ENCODE measurements at regions not wholly inside any gene's neighbourhood (a gene's known extent, or its start where the extent isn't known, plus 50 kb on each side); places are given as distances from the start of the nearest gene placed in this dataset.

DNA sequence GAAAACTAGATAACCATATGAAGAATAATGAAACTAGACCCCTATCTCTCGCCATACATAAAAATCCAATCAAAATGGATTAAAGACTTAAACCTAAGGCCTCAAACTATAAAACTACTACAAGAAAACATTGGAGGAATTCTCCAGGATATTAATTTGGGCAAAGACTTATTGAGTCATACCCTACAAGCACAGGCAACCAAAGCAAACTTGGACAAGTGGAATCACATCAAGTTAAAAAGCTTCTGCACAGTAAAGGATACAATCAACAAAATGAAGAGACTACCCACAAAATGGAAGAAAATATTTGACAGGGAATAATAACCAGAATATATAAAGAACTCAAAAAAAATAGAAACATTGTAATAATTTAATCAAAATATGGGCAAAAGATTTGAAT lies 505.4 kb downstream of the KCNT2 start:
- ChIA-PET CTCF (no interaction called here), POLR2A (no interaction called here)
- Histone ChIP-seq H3K9me3 (no peaks in the 10 kb centered on the region), H3K27ac (no peak overlapping the region), H3K4me1 (no peaks in the 10 kb centered on the region), H3K4me2 (no peak overlapping the region), H3K4me3 (no peak overlapping the region)
- DNase-seq (ENCODE audit: low read depth in 1 of 2, low spot score in 1 of 2) (no peak), FAIRE-seq (no peak), ATAC-seq (no peak)
- whole genome bisulfite sequencing (ENCODE audit: missing lambda C conversion rate), result 6% methylated on average over 1 of the region's 1 CpG
- TF ChIP-seq, protein P1, sequence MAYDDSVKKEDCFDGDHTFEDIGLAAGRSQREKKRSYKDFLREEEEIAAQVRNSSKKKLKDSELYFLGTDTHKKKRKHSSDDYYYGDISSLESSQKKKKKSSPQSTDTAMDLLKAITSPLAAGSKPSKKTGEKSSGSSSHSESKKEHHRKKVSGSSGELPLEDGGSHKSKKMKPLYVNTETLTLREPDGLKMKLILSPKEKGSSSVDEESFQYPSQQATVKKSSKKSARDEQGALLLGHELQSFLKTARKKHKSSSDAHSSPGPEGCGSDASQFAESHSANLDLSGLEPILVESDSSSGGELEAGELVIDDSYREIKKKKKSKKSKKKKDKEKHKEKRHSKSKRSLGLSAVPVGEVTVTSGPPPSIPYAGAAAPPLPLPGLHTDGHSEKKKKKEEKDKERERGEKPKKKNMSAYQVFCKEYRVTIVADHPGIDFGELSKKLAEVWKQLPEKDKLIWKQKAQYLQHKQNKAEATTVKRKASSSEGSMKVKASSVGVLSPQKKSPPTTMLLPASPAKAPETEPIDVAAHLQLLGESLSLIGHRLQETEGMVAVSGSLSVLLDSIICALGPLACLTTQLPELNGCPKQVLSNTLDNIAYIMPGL (CRISPR knock-in tag; IDR thresholded peaks at IDR 0.05; ENCODE audit: borderline replicate concordance), result no peak
- TF ChIP-seq ESRRA (IDR thresholded peaks at IDR 0.05; ENCODE audit: borderline replicate concordance, low read length) (no peak), MYC (IDR thresholded peaks at IDR 0.05; ENCODE audit: borderline replicate concordance, low read length) (no peak), RAD21 (conservative IDR thresholded peaks at IDR 0.05 in 1 of 2, IDR thresholded peaks at IDR 0.05 in 1 of 2) (no peak), RNF2 (IDR thresholded peaks at IDR 0.05; ENCODE audit: borderline replicate concordance, low read depth) (no peak), KDM1A (IDR thresholded peaks at IDR 0.05; ENCODE audit: low read depth) (no peak)
- TF ChIP-seq, protein P2, sequence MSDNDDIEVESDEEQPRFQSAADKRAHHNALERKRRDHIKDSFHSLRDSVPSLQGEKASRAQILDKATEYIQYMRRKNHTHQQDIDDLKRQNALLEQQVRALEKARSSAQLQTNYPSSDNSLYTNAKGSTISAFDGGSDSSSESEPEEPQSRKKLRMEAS (IDR thresholded peaks at IDR 0.05), result no peak

DNA sequence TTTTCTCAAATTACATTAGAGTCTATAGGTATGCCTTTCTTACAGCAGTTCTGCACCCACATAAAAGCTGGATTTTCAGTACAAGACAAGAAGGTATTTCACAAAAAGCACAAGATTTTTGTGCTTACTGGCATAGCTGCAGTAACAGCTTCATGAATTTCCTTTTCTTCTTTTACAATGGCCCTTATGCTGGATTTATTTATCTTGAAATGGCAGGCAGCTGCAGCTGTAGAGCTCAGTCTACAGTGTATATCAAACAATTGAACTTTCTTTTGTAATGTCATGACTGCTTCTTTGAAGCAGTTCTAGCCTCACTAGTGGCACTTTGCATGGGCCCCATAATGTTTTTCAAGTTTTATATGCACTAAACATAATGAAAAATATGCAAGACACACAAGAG lies 510.2 kb downstream of the KCNT2 start:
- Histone ChIP-seq H3K4me1 (no peaks in the 10 kb centered on the region), H3K4me2 (no peak overlapping the region), H3K4me3 (no peak overlapping the region), H3K9me3 (no peaks in the 10 kb centered on the region), H3K27ac (no peak overlapping the region)
- no peak for ATAC-seq
- FAIRE-seq, result no peak
- CTCF ChIA-PET, result no interaction called here
- TF ChIP-seq MAFK (IDR thresholded peaks at IDR 0.05; ENCODE audit: partially characterized antibody) (no peak), EHMT2 (IDR thresholded peaks at IDR 0.05; ENCODE audit: low read depth) (no peak), MAZ (IDR thresholded peaks at IDR 0.05; ENCODE audit: borderline replicate concordance, low read depth, low read length) (no peak), ZSCAN20 (CRISPR knock-in tag; IDR thresholded peaks at IDR 0.05) (no peak)
- POLR2A ChIA-PET, result no interaction called here
- no peak for DNase-seq (ENCODE audit: low read depth in 1 of 2, low spot score in 1 of 2)

DNA sequence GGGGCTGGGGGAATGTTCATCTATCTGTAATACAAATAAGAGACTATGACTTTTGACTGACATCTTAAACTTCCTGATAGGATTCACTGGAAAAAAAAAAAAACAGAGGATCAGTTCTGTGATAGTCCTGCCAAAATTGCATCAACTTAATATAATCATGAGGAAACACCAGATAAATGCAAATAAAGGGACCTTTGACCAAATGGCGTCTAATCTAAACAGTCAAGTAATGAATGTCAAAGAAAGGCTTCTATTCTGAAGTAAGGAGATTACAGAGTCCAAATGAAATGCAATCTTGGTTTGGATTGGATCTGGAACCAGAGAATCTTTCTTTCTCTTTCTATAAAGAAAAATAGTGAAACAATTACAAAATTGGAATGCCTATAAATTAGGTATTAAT lies 513.4 kb downstream of the KCNT2 start:
- Histone ChIP-seq H3K27ac (no peak overlapping the region), H3K9me3 (no peaks in the 10 kb centered on the region), H3K4me3 (no peak overlapping the region), H3K4me2 (no peak overlapping the region), H3K4me1 (no peaks in the 10 kb centered on the region)
- no peak for DNase-seq (ENCODE audit: low read depth in 1 of 2, low spot score in 1 of 2)
- POLR2A ChIA-PET, result no interaction called here
- no peak for FAIRE-seq
- TF ChIP-seq TP53 (CRISPR knock-in tag; IDR thresholded peaks at IDR 0.05) (no peak), FOSL2 (IDR thresholded peaks at IDR 0.05) (no peak), FOSL2 (CRISPR knock-in tag; IDR thresholded peaks at IDR 0.05) (no peak), NFE2L2 (conservative IDR thresholded peaks at IDR 0.05; ENCODE audit: low read length) (no peak), ZSCAN20 (CRISPR knock-in tag; IDR thresholded peaks at IDR 0.05) (no peak)
- WGBS (ENCODE audit: missing lambda C conversion rate), result 50% methylated on average over 1 of the region's 1 CpG
- CTCF ChIA-PET, result no interaction called here
- ATAC-seq, result no peak

DNA sequence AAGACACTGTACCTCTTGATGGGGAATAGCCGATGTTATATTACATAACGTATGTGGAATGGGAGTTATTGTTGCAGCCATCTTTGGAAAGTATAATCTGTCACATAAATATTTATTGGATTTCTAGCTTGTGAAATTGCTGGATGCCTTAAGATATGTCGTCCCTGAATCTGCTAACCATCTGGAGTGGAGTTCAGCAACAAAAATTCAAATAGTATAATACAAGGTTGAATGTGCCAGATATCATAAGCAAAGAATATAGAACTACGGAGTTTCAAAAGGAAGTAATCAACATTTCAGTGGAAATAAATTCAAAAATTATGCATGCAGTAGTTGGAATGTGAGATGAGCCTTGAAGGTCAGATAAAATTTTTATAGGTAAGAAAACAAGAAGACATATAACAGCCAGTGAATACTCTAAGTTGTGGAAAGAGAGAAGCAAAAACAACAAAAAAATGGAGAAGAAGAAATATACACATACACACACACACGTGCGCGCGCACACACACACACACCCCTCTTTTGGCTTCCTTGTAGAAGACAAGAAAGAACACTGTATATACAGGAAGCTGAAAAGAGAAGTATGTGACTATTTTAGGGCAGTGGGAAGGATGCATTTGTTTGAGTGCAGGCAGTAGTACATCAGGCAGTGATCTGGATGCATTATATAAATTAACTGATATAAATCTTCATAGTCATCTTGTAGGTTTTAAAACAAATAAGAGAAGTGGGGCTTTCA lies 516.7 kb downstream of the KCNT2 start:
- ATAC-seq (no peak), FAIRE-seq (no peak), DNase-seq (ENCODE audit: low read depth in 1 of 2, low spot score in 1 of 2) (no peak)
- ChIA-PET CTCF (interaction anchor here (0.6 kb wide), 1 partner anchor 1833 kb away, joined by 4 read pairs; no protein-coding TSS in a partner anchor), POLR2A (no interaction called here)
- Histone ChIP-seq H3K4me1 (no peaks in the 10 kb centered on the region), H3K9me3 (no peaks in the 10 kb centered on the region), H3K27ac (no peak overlapping the region), H3K4me3 (no peak overlapping the region), H3K4me2 (no peak overlapping the region)
- WGBS (ENCODE audit: missing lambda C conversion rate), result 77% methylated on average over 8 of the region's 8 CpGs
- TF ChIP-seq EP300 (IDR thresholded peaks at IDR 0.05) (no peak), TP53 (CRISPR knock-in tag; IDR thresholded peaks at IDR 0.05) (no peak), BHLHE40 (IDR thresholded peaks at IDR 0.05; ENCODE audit: low read depth, low read length) (no peak), EHMT2 (IDR thresholded peaks at IDR 0.05; ENCODE audit: low read depth) (no peak), FOSB (CRISPR knock-in tag; IDR thresholded peaks at IDR 0.05) (no peak), FOSL2 (IDR thresholded peaks at IDR 0.05) (no peak), FOSL2 (CRISPR knock-in tag; IDR thresholded peaks at IDR 0.05) (no peak), ESRRA (IDR thresholded peaks at IDR 0.05; ENCODE audit: borderline replicate concordance, low read length) (no peak), TFCP2L1 (CRISPR knock-in tag; IDR thresholded peaks at IDR 0.05) (no peak), CHD2 (IDR thresholded peaks at IDR 0.05; ENCODE audit: low read length, partially characterized antibody) (no peak), ZSCAN20 (CRISPR knock-in tag; IDR thresholded peaks at IDR 0.05) (no peak), EHF (CRISPR knock-in tag; IDR thresholded peaks at IDR 0.05) (no peak), FOXS1 (CRISPR knock-in tag; IDR thresholded peaks at IDR 0.05) (no peak), JUN (IDR thresholded peaks at IDR 0.05) (no peak)
- TF ChIP-seq, protein P3, sequence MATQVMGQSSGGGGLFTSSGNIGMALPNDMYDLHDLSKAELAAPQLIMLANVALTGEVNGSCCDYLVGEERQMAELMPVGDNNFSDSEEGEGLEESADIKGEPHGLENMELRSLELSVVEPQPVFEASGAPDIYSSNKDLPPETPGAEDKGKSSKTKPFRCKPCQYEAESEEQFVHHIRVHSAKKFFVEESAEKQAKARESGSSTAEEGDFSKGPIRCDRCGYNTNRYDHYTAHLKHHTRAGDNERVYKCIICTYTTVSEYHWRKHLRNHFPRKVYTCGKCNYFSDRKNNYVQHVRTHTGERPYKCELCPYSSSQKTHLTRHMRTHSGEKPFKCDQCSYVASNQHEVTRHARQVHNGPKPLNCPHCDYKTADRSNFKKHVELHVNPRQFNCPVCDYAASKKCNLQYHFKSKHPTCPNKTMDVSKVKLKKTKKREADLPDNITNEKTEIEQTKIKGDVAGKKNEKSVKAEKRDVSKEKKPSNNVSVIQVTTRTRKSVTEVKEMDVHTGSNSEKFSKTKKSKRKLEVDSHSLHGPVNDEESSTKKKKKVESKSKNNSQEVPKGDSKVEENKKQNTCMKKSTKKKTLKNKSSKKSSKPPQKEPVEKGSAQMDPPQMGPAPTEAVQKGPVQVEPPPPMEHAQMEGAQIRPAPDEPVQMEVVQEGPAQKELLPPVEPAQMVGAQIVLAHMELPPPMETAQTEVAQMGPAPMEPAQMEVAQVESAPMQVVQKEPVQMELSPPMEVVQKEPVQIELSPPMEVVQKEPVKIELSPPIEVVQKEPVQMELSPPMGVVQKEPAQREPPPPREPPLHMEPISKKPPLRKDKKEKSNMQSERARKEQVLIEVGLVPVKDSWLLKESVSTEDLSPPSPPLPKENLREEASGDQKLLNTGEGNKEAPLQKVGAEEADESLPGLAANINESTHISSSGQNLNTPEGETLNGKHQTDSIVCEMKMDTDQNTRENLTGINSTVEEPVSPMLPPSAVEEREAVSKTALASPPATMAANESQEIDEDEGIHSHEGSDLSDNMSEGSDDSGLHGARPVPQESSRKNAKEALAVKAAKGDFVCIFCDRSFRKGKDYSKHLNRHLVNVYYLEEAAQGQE (IDR thresholded peaks at IDR 0.05), result no peak
- TF ChIP-seq, protein P4, sequence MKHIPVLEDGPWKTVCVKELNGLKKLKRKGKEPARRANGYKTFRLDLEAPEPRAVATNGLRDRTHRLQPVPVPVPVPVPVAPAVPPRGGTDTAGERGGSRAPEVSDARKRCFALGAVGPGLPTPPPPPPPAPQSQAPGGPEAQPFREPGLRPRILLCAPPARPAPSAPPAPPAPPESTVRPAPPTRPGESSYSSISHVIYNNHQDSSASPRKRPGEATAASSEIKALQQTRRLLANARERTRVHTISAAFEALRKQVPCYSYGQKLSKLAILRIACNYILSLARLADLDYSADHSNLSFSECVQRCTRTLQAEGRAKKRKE (CRISPR knock-in tag; IDR thresholded peaks at IDR 0.05; ENCODE audit: low read depth), result no peak

Data from A549 (cell line).